GM21576 (cell line): ENCODE measurements at regions not wholly inside any gene's neighbourhood (a gene's known extent, or its start where the extent isn't known, plus 50 kb on each side); places are given as distances from the start of the nearest gene placed in this dataset.

Experiments
- ATAC-seq: cut with Tn5 transposase; IDR thresholded peaks from one replicate; pipeline ENCODE4 v1.9.1; 2021; ENCODE audit warnings: mild to moderate bottlenecking, moderate library complexity; ENCODE audit not compliant: unreplicated experiment

DNA sequence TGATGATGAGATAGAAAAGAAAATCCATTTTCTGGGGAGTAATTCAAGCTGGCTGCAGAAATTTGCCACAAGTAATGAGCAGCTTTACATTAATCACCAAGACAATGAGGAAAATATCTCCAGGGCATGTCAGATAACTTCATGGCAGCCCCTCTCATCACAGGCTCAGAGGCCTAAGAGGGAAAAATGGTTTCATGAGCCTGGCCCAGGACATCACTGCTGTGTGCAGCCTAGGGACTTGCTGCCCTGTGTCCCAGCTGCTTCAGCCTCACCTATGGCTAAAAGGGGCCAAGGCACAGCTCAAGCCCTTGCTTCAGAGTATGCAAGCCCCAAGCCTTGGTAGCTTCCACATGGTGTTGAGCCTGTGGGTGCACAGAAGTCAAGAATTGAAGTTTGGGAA, 161.7 kb downstream of the OPA1 start:
- ATAC-seq, result no peak

GRCh38 chr3:193756536-193756935, 163.5 kb downstream of the OPA1 start:
- no peak for ATAC-seq

DNA sequence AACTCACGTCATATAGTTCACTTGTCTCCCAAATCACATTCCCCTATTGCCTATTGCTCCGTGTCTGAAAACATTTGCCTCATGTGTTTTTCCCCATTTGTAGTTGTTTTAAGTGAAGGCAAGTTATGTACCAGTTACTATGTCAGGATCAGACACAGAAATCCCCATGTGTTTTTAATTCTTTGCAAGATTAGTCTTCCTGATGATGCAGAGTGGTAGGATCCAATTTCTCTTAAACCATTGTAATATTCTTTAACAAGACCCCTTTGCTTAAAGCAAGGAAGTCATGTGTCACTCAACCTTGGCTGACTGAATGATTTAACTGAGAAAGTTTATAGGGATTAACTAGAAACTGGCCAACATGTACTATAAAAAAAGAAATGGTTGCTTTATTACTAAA, 164.4 kb downstream of the OPA1 start:
- no peak for ATAC-seq

DNA sequence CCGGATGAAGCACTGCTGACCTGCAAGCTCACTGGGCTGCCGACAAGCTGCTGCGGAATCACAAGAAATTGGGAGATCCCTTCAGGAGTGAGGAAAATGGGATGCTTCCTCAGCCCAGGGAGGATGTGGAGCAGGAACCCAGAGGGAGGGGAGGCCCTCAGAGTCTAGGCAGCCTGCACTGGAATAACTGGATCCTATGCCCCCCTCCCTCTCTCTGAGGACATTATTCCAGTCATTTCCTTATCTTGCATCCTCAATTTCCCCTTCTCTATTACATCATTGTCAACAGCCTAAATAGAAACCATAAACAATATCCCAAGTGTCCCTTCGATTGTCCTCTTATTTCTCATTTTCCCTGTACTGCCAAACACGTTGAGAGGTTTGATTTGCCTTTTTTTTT, 169.0 kb downstream of the OPA1 start:
- ATAC-seq, result no peak

- no peak for ATAC-seq
Observed at GRCh38 chr3:193762657-193763056, 169.6 kb downstream of the OPA1 start.

GRCh38 chr3:193764959-193765358, 172.0 kb downstream of the OPA1 start:
- no peak for ATAC-seq

- no peak for ATAC-seq
Observed at GRCh38 chr3:193767353-193768069, 174.5 kb downstream of the OPA1 start.

DNA sequence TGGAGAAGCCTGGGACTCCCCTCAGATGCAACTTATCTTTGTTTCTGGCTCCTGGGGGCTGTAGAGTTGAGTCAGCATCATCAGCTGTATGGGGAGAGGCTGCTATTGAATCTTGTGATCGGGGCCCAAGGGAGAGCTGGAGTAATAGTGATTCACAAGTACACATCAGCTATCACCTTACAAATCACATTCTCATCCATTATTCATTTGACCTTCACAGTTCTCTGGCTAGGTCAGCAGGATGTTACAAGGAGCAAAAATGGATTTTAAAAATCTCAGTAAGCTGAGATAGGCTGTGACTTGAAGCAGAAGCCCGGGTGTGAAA, 175.0 kb downstream of the OPA1 start:
- ATAC-seq, result no peak

- ATAC-seq, result no peak
Observed at GRCh38 chr3:193769437-193769836, 176.4 kb downstream of the OPA1 start.

DNA sequence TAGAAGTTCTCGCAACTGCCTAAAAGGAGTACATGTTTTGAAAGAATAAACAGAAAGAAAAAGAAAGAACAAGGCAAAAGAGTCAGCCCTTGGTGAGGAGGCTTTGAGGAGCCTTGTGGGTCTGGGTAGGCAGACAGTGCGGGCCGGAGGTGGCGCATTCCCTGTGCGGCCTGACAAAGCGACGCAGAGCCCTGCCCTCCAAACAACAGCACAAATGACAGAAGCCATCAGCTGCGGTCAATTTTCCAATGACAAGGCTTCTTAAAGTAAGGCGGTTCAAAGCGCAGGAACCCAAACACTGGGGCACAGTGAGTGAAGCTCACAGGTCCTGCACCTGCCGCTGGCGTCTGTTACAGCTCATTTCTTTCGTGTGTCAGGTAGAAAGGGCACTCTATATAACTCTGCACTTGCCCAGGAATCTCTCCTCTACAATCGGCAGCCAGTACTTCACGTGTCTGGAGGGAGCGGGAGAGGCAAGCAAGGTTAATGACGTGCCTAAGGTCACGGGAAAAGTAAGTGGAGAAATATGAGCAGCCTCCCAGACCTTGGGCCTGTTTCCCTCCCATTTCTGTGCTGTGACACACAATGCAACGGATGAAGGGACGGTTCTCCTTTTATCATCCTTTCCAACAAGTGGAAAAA, 178.1 kb downstream of the OPA1 start:
- ATAC-seq, result no peak

DNA sequence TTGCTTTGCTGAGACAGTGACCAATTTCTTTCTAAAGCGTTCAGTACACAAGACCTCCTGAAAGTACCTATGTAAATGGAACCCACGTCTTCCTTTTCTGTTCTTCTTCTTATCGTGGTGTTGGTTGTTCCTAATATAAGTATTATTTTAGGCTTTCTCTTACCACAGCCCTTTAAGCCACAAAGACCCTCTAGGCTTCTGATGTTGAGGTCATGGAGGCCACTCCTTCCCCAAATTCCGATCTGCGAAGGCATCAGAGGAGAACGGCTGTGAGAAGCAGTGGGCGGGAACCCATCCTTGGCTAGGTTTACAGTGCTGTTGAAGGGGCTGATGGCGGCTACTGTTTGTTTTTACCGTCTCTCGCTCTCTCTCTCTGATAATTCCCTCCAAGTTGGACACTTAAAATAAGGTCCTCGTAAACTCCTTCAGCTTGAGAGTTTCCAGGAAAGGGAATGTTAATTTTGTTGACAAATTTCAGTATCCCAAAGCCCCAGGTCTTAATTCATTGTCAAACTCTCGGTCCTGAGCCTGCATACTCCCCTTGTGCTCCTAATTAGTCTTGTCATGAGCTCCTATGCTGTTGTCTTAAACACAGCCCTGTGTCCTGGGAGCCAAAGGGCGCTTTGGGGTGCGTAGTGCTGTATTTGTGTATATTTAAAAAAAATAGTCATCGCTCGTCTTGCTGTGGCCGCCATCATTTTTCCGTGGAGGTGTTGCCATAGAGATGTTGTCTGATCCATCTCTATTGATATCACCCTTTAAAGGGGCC, 178.8 kb downstream of the OPA1 start:
- ATAC-seq, result no peak

DNA sequence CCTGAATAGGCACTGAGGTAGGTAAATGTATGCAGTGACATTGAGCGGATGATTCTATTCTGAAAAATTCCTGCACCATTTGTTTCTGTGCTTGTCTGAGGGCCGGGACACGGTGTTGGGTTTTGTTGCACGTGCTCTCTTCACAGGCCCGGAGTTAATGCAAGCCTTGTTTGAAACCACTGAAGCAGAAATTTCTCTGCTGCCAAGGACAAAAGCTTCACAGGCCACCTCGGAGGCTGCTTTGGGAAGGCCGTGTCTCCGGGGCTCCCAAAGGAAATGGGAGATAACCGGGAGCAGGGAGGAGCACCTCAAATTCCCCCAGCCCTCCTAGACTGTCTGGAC, 179.4 kb downstream of the OPA1 start:
- no peak for ATAC-seq

DNA sequence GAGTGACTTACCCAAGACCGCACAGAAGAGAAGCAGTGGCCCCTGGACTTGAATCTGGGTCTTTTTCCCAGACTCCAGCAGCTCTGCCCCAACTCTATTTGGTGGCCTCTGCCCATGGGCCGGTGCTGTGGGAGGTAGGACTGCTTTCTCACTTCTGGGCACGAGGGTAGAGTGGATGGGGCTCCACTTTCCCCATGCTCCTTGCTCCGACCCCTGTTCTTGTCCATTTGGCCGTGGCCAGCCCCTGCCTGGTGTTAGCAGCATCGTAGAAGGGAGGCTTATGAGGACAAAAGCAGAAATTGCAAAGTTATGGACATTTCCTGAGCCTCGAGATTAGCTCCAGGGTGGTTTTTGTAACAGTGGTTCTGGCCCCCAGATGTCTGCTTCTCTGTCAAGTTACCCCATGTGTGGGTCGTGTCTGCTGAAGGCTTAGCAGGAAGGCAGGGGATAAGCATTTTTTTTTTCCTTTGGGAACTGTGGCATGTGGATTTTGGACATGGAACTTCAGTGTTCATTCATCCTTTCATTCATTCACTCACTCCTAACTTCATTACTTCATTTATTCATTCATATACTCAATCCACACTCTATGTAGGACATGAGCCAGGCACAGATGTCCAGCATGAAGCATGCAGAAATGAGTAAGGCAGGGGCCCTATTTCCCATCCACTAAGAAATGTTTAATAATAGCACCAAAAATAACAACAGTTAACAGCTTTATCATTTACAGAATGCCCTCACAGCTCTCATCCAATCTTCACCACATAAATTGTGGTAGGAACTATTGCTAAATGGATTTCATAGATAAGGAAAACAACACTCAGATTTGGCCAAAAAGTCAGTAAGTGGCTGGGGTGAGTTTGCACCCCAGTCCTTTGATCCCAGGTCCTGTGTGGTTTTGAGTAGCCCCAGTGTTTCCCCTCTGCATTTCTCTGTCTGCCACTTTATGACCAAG, 180.5 kb downstream of the OPA1 start:
- no peak for ATAC-seq

DNA sequence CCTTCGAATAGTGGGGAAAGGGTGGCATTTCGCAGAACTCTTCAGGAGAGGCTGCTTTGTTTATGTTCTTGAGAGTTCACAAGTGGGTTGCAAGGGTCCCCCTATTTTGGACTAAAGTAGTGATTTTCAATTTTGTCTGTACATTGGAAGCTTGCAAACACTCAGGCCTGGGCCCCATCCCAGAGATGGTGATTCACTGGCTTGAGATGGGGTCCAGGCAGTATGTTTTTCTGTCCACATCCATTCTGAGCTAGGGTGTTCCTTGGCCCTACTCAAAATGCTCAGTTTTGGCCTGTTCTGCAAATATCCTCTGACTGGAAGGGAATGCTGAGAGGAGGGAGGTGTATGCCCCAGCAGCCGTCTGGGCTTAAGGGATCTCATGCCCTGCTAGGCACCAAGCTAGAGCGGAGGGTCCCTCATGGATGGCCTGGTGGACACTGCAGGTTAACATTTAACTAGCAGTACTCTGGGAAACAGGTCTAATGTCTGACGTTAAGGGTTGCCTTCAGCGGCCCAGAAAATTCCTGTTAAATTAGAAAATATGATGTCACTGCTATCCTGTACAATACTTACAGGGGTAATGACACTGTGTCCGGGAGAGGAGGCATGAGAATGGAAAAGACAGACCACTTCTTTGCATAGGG, 181.4 kb downstream of the OPA1 start:
- no peak for ATAC-seq

DNA sequence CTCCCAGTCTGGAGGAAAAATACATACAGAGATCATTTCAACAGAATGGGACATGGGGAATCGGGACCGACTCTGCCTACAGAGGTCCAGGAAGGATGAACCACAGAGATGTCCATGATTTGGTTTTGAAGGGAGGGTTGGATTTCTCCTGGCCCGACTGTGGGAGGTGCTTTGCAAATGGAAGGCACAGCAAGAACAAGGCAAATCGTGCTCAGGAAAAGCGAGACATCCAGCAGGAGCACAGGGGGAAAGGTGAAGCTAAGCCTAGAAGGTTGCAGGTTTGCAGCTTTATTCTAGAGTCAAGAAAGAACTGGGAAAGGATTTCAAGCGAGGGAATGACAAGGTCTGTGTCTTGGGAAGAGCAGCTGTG, 181.9 kb downstream of the OPA1 start:
- ATAC-seq, result no peak

DNA sequence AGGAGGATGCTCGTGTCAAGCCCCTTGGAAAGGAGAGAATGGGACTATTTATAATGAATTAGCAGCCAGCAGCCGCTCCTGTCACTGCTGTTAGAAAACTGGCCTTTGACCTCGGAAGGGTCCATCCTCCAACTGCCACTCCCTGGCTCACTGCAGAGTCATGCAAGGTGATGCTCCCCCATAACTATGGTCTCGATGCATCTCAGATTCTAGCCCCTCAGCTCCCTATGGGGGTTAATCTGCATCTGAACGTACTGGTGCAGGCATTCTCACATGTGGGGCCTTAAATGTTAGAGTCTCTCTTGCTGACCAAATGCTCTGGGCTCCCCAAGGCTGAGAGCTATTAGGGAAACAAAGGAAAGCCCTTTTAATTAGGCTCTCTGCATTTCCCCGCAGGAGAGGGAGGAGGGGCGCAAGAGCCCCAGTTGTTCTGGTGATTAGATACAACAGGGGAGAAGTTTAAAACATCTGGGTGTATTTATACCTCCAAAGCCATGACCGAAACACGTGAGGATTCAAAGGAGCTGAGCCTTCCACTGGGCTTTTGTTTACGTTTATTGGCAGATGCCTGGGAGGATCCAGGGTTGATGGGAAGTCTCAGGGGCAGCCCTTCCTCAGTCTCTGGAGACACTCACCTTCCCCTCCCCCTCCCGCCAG, 182.5 kb downstream of the OPA1 start:
- ATAC-seq, result no peak

GRCh38 chr3:193776626-193777358, 183.8 kb downstream of the OPA1 start:
- no peak for ATAC-seq

DNA sequence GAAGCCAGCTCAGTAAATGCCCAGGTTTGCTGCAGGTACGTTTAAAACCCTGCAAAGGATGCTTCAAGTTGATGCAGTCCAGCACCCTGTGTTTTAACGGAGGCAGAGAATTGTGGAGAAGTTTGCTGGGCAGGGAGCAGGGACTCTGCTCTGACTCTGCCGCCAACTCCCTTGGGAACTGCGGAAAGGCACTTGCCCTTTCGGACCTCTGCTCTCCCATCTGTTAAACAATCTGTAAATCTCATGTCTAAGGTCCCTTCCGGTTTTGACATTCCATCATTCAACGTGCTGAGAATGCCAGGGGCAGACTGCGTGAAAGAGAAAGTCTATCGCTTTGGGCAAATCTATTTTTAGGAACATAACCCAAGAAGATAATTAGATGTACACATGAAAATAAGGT, 184.5 kb downstream of the OPA1 start:
- no peak for ATAC-seq

DNA sequence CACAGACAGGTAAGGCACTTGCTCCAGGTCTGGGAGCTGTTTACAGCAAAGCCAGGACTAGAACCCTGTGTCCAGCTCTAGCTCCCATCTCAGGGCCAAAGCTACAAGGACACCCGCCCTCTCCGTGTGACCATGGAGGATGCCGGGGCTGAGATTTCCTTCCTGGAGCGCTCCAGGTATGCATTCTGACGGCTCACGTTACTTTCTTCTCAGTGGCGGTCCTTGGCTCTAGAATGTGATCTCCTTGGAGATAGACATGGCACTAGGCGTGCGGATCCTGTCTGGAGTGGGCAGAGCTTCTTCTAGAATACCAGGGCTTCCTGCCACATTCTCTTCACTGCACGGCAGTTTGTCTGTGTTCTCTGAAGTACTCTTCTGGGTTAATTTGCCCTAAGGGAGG, 185.7 kb downstream of the OPA1 start:
- ATAC-seq, result no peak

- ATAC-seq, result no peak
Observed at GRCh38 chr3:193779933-193780332, 186.9 kb downstream of the OPA1 start.
